ENCODE measurements at regions not wholly inside any gene's neighbourhood (a gene's known extent, or its start where the extent isn't known, plus 50 kb on each side); places are given as distances from the start of the nearest gene placed in this dataset.
A peak's percentile ranks its signal among the peaks of the same experiment; 100 is the strongest.

GRCh38 chr11:130774703-130775102 lies 141.6 kb downstream of the SNX19 start:
- no peak for DNase-seq (ENCODE audit: low read depth)

- no peak for DNase-seq (ENCODE audit: low read depth)
Measured at GRCh38 chr11:130775306-130776060, 140.8 kb downstream of the SNX19 start.

- DNase-seq (ENCODE audit: low read depth) = no peak
Measured at GRCh38 chr11:130776061-130776419, 140.2 kb downstream of the SNX19 start.

GRCh38 chr11:130778026-130778425 lies 138.3 kb downstream of the SNX19 start:
- no peak for DNase-seq (ENCODE audit: low read depth)

GRCh38 chr11:130778705-130779104 lies 137.6 kb downstream of the SNX19 start:
- DNase-seq (ENCODE audit: low read depth) = no peak

GRCh38 chr11:130779267-130779666 lies 137.0 kb downstream of the SNX19 start:
- no peak for DNase-seq (ENCODE audit: low read depth)

GRCh38 chr11:130779943-130780342 lies 136.3 kb downstream of the SNX19 start:
- DNase-seq (ENCODE audit: low read depth) = no peak

- DNase-seq (ENCODE audit: low read depth) = no peak
Measured at GRCh38 chr11:130780437-130780836, 135.8 kb downstream of the SNX19 start.

- no peak for DNase-seq (ENCODE audit: low read depth)
Measured at GRCh38 chr11:130781931-130782330, 134.3 kb downstream of the SNX19 start.

- DNase-seq (ENCODE audit: low read depth) = peak; percentile 68
Measured at GRCh38 chr11:130782361-130783222, 133.7 kb downstream of the SNX19 start.

GRCh38 chr11:130783323-130783722 lies 133.0 kb downstream of the SNX19 start:
- DNase-seq (ENCODE audit: low read depth) = no peak

GRCh38 chr11:130785380-130786116 lies 130.7 kb downstream of the SNX19 start:
- peak; percentile 77 for DNase-seq (ENCODE audit: low read depth)

- no peak for DNase-seq (ENCODE audit: low read depth)
Measured at GRCh38 chr11:130786586-130786985, 129.7 kb downstream of the SNX19 start.

GRCh38 chr11:130787092-130787616 lies 129.1 kb downstream of the SNX19 start:
- DNase-seq (ENCODE audit: low read depth) = no peak

- DNase-seq (ENCODE audit: low read depth) = no peak
Measured at GRCh38 chr11:130787973-130788570, 128.2 kb downstream of the SNX19 start.

- no peak for DNase-seq (ENCODE audit: low read depth)
Measured at GRCh38 chr11:130789056-130789640, 127.1 kb downstream of the SNX19 start.

- DNase-seq (ENCODE audit: low read depth) = no peak
Measured at GRCh38 chr11:130790689-130791088, 125.6 kb downstream of the SNX19 start.

GRCh38 chr11:130792772-130793171 lies 123.5 kb downstream of the SNX19 start:
- no peak for DNase-seq (ENCODE audit: low read depth)

GRCh38 chr11:130796828-130797227 lies 119.5 kb downstream of the SNX19 start:
- DNase-seq (ENCODE audit: low read depth) = no peak

GRCh38 chr11:130798280-130798679 lies 118.0 kb downstream of the SNX19 start:
- DNase-seq (ENCODE audit: low read depth) = no peak

GRCh38 chr11:130798801-130799200 lies 117.5 kb downstream of the SNX19 start:
- no peak for DNase-seq (ENCODE audit: low read depth)
